ENCODE measurements at regions not wholly inside any gene's neighbourhood (a gene's known extent, or its start where the extent isn't known, plus 50 kb on each side); places are given as distances from the start of the nearest gene placed in this dataset.

GRCh38 chr2:129464036-129464435, 515.4 kb upstream of the RAB6C start:
- Histone ChIP-seq H3K79me2 (ENCODE audit: control insufficient read depth, insufficient read depth, low read length) (no peaks in the 10 kb centered on the region), H3K4me2 (ENCODE audit: extremely low read depth, insufficient read depth, low read length) (no peak overlapping the region), H3K27me3 (ENCODE audit: control insufficient read depth, insufficient read depth, low read length) (no peaks in the 10 kb centered on the region), H3K36me3 (ENCODE audit: control insufficient read depth, insufficient read depth, low read length) (no peaks in the 10 kb centered on the region), H3K9me3 (ENCODE audit: control insufficient read depth, insufficient read depth, low read depth, low read length) (no peaks in the 10 kb centered on the region), H3K9ac (ENCODE audit: insufficient read depth, low read length) (no peak overlapping the region), H3K27ac (ENCODE audit: insufficient read depth, low read length) (no peak overlapping the region), H4K20me1 (ENCODE audit: control insufficient read depth, extremely low read depth, insufficient read depth, low read length) (no peaks in the 10 kb centered on the region), H2AFZ (ENCODE audit: low read length) (no peak overlapping the region), H3K4me1 (ENCODE audit: control insufficient read depth, extremely low read depth, insufficient read depth, low read length) (no peaks in the 10 kb centered on the region), H3K4me3 (replicated peaks in 1 of 4; ENCODE audit: control extremely low read depth in 1 of 4, insufficient read depth in 1 of 4, low read depth in 3 of 4, low read length in 4 of 4) (no peak overlapping the region)
- no peak for DNase-seq (ENCODE audit: low read depth in 2 of 2)
- TF ChIP-seq, protein P1, sequence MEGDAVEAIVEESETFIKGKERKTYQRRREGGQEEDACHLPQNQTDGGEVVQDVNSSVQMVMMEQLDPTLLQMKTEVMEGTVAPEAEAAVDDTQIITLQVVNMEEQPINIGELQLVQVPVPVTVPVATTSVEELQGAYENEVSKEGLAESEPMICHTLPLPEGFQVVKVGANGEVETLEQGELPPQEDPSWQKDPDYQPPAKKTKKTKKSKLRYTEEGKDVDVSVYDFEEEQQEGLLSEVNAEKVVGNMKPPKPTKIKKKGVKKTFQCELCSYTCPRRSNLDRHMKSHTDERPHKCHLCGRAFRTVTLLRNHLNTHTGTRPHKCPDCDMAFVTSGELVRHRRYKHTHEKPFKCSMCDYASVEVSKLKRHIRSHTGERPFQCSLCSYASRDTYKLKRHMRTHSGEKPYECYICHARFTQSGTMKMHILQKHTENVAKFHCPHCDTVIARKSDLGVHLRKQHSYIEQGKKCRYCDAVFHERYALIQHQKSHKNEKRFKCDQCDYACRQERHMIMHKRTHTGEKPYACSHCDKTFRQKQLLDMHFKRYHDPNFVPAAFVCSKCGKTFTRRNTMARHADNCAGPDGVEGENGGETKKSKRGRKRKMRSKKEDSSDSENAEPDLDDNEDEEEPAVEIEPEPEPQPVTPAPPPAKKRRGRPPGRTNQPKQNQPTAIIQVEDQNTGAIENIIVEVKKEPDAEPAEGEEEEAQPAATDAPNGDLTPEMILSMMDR (conservative IDR thresholded peaks at IDR 0.05 in 1 of 2, IDR thresholded peaks at IDR 0.05 in 1 of 2; ENCODE audit: low read depth in 1 of 2, low read length in 2 of 2): no peak
- TF ChIP-seq EZH2 (IDR thresholded peaks at IDR 0.05; ENCODE audit: low read length, missing control alignments): no peak

- H3K36me3 ChIP-seq (ENCODE audit: control insufficient read depth, insufficient read depth, low read length): no peaks in the 10 kb centered on the region
- no peak for DNase-seq (ENCODE audit: low read depth in 2 of 2)
- no peak overlapping the region for H2AFZ ChIP-seq (ENCODE audit: low read length)
- no peaks in the 10 kb centered on the region for H3K9me3 ChIP-seq (ENCODE audit: control insufficient read depth, insufficient read depth, low read depth, low read length)
- no peaks in the 10 kb centered on the region for H3K4me1 ChIP-seq (ENCODE audit: control insufficient read depth, extremely low read depth, insufficient read depth, low read length)
- no peaks in the 10 kb centered on the region for H4K20me1 ChIP-seq (ENCODE audit: control insufficient read depth, extremely low read depth, insufficient read depth, low read length)
- TF ChIP-seq, protein P1 (conservative IDR thresholded peaks at IDR 0.05 in 1 of 2, IDR thresholded peaks at IDR 0.05 in 1 of 2; ENCODE audit: low read depth in 1 of 2, low read length in 2 of 2): no peak
- no peak for TF ChIP-seq EZH2 (IDR thresholded peaks at IDR 0.05; ENCODE audit: low read length, missing control alignments)
- no peak overlapping the region for H3K4me2 ChIP-seq (ENCODE audit: extremely low read depth, insufficient read depth, low read length)
- no peak overlapping the region for H3K9ac ChIP-seq (ENCODE audit: insufficient read depth, low read length)
- no peak overlapping the region for H3K4me3 ChIP-seq (replicated peaks in 1 of 4; ENCODE audit: control extremely low read depth in 1 of 4, insufficient read depth in 1 of 4, low read depth in 3 of 4, low read length in 4 of 4)
- no peak overlapping the region for H3K27ac ChIP-seq (ENCODE audit: insufficient read depth, low read length)
- no peaks in the 10 kb centered on the region for H3K27me3 ChIP-seq (ENCODE audit: control insufficient read depth, insufficient read depth, low read length)
- H3K79me2 ChIP-seq (ENCODE audit: control insufficient read depth, insufficient read depth, low read length): no peaks in the 10 kb centered on the region
Observed at GRCh38 chr2:129464631-129465030, 514.8 kb upstream of the RAB6C start.

DNA sequence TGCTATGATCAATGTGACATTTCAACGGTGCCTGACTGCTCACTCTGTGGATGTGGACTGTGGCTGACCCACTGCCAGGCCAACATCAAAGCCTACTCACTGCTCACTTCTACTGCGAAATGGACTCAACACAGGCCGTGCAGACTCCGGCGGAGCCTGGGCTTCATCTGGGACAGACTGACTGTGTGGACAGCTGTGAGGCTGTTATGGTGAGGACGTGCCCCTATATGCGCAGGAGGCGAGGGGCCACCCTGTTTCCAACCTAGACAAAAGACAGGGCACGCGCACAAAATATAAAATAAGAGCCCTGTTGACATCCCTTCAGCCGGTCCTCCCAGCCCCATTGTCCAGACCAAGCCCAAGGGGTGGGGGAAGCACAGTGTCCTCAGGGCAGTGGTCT, 514.4 kb upstream of the RAB6C start:
- H3K9me3 ChIP-seq (ENCODE audit: control insufficient read depth, insufficient read depth, low read depth, low read length): no peaks in the 10 kb centered on the region
- H3K79me2 ChIP-seq (ENCODE audit: control insufficient read depth, insufficient read depth, low read length): no peaks in the 10 kb centered on the region
- H3K27me3 ChIP-seq (ENCODE audit: control insufficient read depth, insufficient read depth, low read length): no peaks in the 10 kb centered on the region
- H3K4me1 ChIP-seq (ENCODE audit: control insufficient read depth, extremely low read depth, insufficient read depth, low read length): no peaks in the 10 kb centered on the region
- H2AFZ ChIP-seq (ENCODE audit: low read length): no peak overlapping the region
- no peak overlapping the region for H3K27ac ChIP-seq (ENCODE audit: insufficient read depth, low read length)
- TF ChIP-seq, protein P1 (conservative IDR thresholded peaks at IDR 0.05 in 1 of 2, IDR thresholded peaks at IDR 0.05 in 1 of 2; ENCODE audit: low read depth in 1 of 2, low read length in 2 of 2): no peak
- TF ChIP-seq EZH2 (IDR thresholded peaks at IDR 0.05; ENCODE audit: low read length, missing control alignments): no peak
- H3K9ac ChIP-seq (ENCODE audit: insufficient read depth, low read length): no peak overlapping the region
- no peak overlapping the region for H3K4me2 ChIP-seq (ENCODE audit: extremely low read depth, insufficient read depth, low read length)
- no peak overlapping the region for H3K4me3 ChIP-seq (replicated peaks in 1 of 4; ENCODE audit: control extremely low read depth in 1 of 4, insufficient read depth in 1 of 4, low read depth in 3 of 4, low read length in 4 of 4)
- H4K20me1 ChIP-seq (ENCODE audit: control insufficient read depth, extremely low read depth, insufficient read depth, low read length): no peaks in the 10 kb centered on the region
- H3K36me3 ChIP-seq (ENCODE audit: control insufficient read depth, insufficient read depth, low read length): no peaks in the 10 kb centered on the region
- DNase-seq (ENCODE audit: low read depth in 2 of 2): no peak
